Left kidney (tissue), 1 donor: ENCODE measurements at regions not wholly inside any gene's neighbourhood (a gene's known extent, or its start where the extent isn't known, plus 50 kb on each side); places are given as distances from the start of the nearest gene placed in this dataset.

ENCODE experiments used
- DNase-seq: peaks from one replicate; pipeline ENCODE4 v3.0.0-alpha.2; 2013

GRCh38 chr3:28649266-28649665 is 300.6 kb upstream of the AZI2 start:
- no peak for DNase-seq

- DNase-seq: no peak
These were observed 302.5 kb upstream of the AZI2 start for GRCh38 chr3:28651159-28651558.

GRCh38 chr3:28664123-28664522 is 315.5 kb upstream of the AZI2 start:
- no peak for DNase-seq

GRCh38 chr3:28667646-28668621 is 319.3 kb upstream of the AZI2 start:
- peak; percentile 73 for DNase-seq

GRCh38 chr3:28669870-28670269 is 321.2 kb upstream of the AZI2 start:
- no peak for DNase-seq

- no peak for DNase-seq
These were observed 323.8 kb upstream of the AZI2 start for GRCh38 chr3:28672406-28672805.

GRCh38 chr3:28673446-28673845 is 324.8 kb upstream of the AZI2 start:
- peak; percentile 15 for DNase-seq

GRCh38 chr3:28674212-28674611 is 325.6 kb upstream of the AZI2 start:
- no peak for DNase-seq

GRCh38 chr3:28677581-28677980 is 329.0 kb upstream of the AZI2 start:
- no peak for DNase-seq

GRCh38 chr3:28678086-28678485 is 329.5 kb upstream of the AZI2 start:
- DNase-seq: no peak

GRCh38 chr3:28680050-28680449 is 331.4 kb upstream of the AZI2 start:
- DNase-seq: no peak

- DNase-seq: no peak
These were observed 333.5 kb upstream of the AZI2 start for GRCh38 chr3:28682121-28682520.

GRCh38 chr3:28690176-28690575 is 341.6 kb upstream of the AZI2 start:
- DNase-seq: no peak

GRCh38 chr3:28698706-28699105 is 350.1 kb upstream of the AZI2 start:
- DNase-seq: no peak

- DNase-seq: no peak
These were observed 350.7 kb upstream of the AZI2 start for GRCh38 chr3:28699283-28699682.

GRCh38 chr3:28700728-28701127 is 352.1 kb upstream of the AZI2 start:
- no peak for DNase-seq

- DNase-seq: no peak
These were observed 355.2 kb upstream of the AZI2 start for GRCh38 chr3:28703843-28704242.

- no peak for DNase-seq
These were observed 362.7 kb upstream of the AZI2 start for GRCh38 chr3:28711293-28711692.

- DNase-seq: no peak
These were observed 368.3 kb upstream of the AZI2 start for GRCh38 chr3:28716939-28717338.

- DNase-seq: no peak
These were observed 369.6 kb upstream of the AZI2 start for GRCh38 chr3:28718074-28718849.

GRCh38 chr3:28726840-28727239 is 378.2 kb upstream of the AZI2 start:
- DNase-seq: peak; percentile 7

GRCh38 chr3:28727307-28727706 is 378.7 kb upstream of the AZI2 start:
- no peak for DNase-seq

GRCh38 chr3:28738425-28738824 is 389.8 kb upstream of the AZI2 start:
- DNase-seq: no peak
